HG02852 (cell line): ENCODE measurements at regions not wholly inside any gene's neighbourhood (a gene's known extent, or its start where the extent isn't known, plus 50 kb on each side); places are given as distances from the start of the nearest gene placed in this dataset.

Experiments
- ATAC-seq: cut with Tn5 transposase; IDR thresholded peaks from one replicate; pipeline ENCODE4 v1.9.1; 2021; ENCODE audit warnings: mild to moderate bottlenecking, moderate library complexity; ENCODE audit not compliant: unreplicated experiment

DNA sequence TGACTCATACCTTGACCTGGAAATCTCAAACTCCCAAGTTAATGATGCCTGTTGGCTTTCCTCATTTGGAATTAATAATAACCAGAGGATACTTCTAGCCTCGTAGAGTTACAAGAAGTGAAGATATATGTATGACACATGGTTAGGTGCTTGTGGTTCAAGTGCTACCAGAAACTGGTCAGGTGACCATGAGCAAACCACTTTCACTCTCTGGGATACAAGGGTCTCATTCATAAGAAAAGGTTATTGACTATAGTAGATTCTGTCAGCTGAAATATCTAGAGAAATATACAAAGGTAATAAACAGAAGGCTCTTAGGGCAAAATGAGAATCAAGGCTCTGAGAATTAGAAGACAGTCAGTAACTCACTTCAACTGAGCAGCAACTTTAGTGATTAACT is 233.3 kb downstream of the KCNA4 start:
- no peak for ATAC-seq

DNA sequence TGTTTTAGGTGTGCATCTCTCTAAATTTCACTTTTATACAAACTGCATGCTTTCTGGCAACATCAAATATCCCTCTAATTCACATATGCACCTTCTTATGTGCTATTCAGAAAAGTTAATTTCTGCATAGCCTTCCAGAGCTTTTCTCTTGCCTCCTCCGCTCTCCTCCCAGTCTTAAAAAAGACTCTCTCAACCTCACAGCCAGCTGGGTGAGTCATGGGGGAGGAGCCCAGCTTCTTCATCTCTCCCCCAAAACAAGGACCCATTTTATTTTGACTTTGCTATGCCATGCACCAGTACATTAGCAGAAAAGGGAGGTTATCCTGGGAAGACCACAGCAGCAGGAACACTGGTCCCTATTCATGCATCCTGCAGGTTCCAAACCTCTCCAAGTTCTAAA is 234.4 kb downstream of the KCNA4 start:
- ATAC-seq = no peak

DNA sequence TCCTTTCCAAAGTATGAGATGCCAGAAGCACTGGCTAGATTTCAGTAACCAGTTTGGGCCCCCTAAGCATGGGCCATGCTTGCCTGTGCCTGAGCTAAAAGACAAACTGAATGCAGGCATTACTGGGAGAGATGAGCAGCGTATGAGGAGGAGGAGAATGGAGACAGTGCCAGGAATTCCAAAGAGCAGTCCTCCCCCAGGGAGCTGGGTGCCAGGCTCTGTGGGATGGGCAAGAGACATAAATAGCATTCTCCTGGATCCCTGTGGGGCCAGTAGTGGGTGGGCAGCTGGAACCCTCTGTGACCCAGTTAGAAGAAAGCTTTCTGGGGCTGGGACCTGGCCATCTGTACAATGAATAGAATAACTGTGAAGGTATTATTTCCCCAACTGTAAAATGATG is 235.6 kb downstream of the KCNA4 start:
- ATAC-seq = no peak

DNA sequence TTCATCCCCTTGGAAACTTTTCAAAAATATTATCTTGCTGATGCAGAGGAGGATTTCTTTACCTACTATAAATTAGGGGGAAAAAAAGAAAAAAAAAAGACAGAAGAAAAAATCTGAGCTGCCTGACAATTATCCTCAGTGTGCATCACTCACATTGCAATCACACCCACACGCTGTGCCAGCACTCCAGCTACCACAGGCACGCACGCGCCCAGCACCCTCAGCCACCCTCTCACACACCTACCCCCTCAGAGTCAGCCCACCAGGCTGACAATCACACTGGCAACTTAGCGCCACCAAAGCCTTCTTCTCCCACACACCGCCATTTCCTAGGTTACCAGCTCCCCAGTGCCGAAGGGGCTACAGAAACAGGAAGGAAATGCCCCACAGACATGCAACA is 236.1 kb downstream of the KCNA4 start:
- ATAC-seq = no peak

DNA sequence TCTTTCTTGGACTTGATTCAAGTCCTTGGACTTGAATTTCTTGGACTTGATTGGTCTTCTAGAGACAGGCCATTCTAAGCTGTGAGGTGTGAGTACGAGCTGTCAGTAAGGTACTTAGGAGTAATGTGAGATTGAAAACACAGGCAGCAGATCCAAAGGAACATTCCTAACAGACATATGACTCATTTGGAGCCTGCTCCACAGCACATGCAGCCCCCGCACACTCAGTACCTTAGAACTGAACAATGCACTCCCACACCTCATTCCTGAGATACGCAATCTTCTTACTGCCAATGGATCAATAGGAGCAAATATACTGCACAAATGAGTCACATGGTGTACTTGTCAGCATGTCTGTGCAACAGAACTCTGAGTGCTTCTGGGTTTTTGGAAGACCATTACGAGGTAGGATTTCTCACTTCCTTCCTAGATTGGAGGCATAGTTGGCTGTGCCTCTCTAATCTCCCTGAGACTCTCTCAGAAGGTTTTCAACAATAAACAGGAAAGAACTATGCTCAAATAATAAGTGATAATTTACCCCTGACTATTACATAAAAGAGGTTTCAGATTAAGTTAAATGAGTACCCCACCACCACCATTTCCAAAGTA is 243.1 kb downstream of the KCNA4 start:
- no peak for ATAC-seq

DNA sequence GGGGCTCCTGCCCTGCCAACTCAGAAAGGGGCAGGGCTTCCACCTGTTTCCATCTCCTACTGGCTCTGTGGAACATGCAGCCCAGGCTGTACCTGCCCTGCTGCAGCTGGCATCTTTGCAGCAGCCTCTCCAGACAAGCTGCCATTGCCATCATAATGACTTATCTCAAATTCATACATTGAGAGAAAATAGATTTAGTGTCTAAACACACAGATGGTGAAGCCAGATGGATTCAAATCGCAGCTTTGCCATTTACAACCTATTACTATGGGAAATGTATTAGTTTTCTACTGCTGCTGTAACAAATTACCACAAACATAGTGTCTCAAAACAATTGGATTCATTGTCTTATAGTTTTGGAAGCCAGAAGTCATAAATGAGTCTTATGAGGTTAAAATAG is 260.0 kb downstream of the KCNA4 start:
- no peak for ATAC-seq

DNA sequence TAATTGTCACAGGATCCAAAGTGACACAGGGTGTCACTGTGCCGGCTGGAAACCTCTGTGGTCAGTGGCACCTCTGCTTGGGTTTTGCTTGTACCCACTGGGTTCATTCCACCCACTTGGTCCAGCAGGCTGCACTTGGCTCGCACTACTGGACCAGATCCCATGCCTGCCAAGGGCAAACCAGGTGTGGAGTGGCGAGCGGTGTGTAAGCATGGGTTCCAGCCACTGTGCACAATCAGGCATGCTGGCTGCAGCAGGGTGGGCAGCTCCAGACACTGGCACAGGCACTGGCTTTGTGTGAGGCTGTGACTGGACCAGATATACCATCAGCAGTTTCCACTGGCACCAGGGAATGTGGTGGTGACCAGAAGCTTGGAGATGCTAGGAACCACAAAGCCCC is 261.4 kb downstream of the KCNA4 start:
- ATAC-seq = no peak

DNA sequence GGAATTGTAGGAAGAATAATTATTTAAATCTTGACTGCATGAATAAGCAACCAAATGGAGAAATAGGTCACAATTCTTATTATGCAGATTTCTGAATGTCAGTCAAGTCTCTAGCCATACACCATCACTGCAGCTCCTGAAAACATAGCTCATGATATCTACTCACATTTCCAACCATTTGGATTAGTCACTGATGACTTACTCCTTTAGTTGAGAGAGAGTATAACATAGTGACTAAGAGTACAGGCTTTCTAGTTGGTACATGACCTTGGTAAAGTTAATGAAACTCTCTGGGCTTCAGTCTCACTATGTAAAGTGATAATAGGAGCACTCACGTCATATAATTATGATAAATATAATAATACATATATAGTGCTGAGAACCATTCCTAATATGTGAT is 265.2 kb downstream of the KCNA4 start:
- ATAC-seq = no peak

DNA sequence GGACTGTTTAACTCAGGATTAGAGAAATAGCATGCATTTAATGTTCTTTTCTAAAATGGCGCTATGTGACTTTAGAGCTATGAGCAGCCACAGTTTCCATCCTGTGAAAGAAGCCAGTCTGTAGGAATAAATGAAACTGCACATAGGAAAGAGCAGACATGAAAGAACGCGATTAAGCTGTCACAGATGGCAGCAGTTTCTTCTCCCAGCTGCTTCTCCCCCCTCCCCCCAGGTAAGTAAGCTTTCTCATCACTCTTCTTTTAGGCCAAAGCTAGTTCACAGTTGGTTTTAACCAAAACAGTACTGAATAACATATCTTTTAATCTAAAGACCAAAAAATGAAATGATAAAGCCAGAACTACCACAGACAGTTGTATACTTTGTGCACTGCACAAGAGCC is 266.4 kb downstream of the KCNA4 start:
- no peak for ATAC-seq

DNA sequence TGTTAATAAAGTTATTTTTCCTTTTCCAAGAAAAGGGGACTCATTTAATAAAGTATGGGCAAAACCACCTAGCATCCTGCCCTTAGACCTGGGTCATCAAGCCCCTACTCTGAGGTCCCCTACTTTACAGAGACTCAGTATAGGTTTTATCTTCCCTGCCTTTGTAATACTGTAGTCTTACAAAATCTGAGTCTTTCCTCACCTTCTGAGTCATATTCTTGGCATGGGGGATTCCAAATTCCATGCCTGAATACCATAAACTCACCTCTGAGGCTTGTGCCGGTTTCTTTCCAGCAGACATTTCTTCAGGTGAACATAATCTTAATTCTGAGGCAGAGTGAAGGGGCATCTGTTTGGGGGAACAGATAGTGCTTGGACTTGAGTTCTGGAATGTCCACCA is 282.5 kb downstream of the KCNA4 start:
- ATAC-seq = no peak

DNA sequence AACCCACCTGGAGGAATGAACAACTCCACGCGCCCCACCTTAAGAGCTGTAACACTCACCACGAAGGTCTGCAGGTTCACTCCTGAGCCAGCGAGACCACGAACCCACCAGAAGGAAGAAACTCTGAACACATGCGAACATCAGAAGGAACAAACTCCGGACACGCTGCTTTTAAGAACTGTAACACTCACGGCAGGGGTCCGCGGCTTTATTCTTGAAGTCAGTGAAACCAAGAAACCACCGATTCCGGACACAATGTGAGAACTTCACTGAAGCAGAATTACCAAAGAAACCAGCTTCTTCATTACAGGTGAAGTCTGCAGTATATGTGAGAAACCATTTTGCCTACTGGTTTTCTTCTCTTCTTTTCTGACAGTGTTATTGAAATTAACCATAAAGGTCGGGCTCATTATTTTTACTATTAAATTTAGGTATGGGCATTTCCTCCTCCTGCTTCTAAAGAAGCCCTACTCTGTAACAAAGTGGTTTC is 303.0 kb downstream of the KCNA4 start:
- no peak for ATAC-seq

DNA sequence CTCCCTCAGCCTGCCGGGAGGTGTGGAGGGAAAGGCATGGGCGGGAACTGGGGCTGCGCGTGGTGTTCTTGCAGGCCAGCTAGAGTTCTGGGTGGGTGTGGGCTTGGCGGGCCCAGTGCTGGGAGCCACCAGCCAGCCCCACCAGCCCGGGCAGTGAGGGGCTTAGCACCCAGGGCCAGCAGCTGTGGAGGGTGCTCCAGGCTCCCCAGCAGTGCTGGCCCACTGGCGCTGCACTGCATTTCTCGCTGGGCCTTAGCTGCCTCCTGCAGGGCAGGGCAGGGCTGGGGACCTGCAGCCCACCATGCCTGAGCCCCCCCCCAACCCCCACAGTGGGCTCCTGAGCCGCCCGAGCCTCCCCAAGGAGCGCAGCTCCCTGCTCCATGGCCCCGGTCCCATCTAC is 304.2 kb downstream of the KCNA4 start:
- no peak for ATAC-seq

DNA sequence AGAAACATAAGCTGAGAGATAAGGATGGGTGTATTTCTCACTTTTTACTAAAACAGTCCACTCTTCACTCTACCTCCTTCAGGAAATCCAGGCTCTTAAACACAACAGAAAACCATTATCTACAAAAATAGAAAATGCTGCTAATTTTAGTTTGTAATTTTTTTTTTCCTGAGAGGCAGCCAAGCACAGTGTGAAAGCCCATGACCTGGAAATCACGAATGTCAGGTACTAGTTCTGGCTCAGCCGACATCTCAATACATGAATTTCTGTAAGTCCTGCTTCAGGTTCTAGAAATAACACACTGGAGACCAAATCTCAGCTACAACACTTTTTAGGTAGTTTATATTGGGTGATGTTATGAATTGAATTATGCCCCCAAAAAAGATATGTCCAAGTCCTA is 308.9 kb downstream of the KCNA4 start:
- ATAC-seq = no peak

DNA sequence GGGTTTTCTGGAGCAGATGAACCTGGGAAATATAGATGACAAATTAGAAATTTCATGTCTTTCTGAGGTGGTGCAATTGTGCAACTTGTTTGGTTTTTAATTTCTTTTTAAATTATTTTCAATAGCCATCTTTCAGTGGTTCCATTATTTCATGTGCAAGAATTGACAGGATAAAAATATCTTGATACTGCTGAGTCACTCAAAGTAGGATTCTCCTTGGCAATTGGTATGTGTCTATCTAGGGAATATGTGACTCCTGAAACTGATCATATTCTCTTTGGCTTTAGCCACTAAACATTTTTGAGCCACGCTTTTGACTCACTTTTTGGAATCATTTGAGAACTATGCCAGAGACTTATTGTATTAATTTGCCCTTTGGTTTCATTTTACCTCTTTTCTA is 331.5 kb downstream of the KCNA4 start:
- no peak for ATAC-seq

DNA sequence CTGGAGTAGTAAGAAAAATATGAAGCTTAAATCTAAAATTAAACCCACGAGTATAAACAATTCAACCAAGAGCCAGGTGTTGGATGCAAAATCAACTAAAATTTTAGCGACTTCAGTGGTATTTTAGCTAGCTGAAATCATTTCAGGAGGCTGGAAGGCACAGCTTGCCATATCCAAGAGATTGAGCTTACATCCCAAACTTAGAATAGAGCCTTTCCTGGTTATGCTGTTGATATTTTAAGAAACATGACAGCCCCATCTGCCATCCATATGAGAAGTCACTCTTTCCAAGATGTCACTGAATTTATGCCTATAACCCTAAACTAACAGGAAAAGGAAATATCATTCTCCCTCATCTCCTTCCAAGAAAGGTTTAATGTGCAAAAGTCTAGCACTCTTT is 334.0 kb downstream of the KCNA4 start:
- no peak for ATAC-seq

DNA sequence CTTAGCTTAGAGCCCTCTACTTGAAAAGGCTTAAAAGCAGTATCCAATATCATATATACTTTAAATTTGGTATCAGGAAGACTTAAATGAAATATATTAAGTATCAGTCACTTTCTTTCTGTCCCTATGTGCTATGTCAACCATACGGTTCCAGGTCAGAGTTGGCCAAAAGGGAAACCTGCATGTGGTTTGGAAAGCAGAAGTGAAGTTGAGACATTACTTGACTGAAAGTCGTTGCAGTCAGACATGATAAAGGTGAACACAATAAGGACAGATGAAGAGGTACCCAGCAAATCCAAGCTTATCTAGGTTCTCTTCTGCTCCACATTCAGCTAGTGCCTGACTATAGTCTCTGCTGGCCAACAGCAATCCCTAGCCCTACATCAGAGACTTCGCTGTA is 336.8 kb downstream of the KCNA4 start:
- ATAC-seq = peak; percentile 97

DNA sequence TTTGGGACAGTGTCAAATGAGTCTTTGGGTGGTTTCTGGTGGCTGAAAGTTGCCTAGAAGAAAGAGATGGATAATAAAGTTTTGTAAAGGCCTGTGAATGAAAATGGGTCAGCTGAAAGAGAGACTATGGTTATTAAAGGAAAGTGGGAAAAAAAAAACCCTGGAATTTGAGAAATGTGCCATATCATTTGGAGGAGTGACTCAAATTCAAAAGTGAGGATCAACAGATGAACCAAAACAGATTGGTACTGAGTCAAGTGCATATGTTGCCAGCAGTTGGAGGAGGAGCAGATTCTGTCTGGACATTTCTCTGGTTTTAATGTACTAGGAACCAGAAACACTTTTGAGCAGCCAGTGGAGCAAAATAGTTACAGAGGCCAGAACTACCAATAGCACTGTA is 339.8 kb downstream of the KCNA4 start:
- no peak for ATAC-seq

DNA sequence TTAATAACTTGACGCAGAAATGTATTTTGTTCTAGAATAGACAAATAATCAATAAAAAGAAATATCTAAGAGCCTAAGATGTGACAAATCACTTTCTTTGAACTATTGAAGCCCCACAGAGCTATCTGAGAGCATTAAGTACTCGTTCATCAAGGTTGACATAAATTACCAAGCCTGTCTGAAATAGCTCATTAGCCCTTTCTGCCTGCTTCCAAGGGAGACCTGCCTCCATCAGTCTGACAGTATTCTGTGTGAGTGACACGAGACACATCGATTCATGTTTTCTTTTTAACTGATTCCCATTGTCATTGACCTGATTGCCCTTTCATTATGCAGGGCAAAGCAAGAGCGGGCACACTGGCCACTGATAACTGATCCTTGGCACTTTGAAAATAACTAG is 347.5 kb downstream of the KCNA4 start:
- ATAC-seq = no peak

DNA sequence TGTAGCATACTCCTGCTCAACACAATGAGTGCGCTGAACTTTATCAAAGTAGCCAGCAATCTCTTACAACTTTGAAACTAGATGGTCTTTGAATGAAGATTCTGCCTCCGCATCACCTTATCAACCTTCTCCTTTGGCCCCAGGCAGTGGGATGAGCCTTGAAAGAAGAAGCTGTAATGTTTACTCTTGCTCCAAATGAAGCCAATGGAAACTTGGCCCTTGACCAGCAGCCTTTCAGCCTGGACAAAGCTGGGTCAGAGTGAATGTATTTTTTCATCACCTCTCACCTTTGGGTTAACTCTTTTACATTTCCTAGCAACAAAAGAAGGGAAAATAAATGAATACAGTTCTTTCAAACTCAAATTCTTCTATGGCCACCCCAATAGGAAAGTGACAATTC is 359.1 kb downstream of the KCNA4 start:
- no peak for ATAC-seq

DNA sequence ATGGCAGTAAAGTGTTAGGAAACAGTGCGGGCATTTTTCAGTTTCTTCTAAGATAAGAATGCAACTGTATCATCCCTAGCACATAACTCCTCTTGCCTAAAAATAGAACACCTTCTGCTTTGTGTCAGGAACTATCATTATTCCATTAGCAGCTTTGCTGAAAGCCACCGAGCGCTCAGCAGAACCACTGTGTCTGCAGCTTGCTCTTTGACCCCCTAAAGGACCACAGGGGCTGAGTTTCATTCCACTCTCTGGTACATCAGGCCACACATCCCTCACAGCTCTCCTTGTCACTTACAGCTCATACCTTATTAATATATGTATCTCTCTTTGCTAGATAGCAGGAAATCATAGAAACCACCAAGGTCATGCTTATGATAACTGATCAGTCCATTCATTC is 360.2 kb downstream of the KCNA4 start:
- ATAC-seq = no peak

DNA sequence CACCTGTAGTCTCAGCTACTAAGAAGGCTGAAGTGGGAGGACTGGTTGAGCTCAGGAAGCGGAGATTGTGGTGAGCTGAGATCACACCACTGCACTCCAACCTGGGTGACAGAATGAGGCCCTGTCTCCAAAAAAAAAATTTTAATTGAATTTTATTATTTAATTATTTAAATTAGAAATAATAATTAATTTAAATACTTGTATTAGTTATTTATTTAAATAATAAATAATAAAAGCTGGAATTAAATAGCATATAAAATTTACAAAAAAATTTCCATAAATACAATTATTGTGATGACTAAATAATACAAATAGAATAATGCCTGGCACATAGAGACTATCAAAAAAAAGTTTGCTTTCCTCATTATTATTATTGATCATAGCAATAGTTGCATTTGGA is 371.5 kb downstream of the KCNA4 start:
- ATAC-seq = no peak

DNA sequence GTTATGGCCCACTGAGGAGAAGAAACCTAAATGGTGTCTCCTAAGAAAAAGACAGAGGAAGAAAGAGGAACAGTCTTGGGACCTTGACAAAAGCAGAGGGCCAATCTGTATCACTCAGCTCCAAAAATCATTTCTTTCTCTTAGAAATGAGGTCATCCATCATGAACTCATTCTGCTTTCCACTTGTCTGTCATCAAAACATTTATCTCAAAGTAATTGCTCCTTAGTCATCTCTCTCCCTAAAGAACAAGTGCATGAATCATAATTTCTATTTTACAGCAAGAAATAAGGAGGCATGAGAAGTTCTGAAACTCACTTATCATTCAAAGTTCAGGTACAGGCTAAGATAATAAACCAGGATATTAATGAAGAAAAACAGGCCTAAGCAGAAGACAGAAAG is 375.6 kb downstream of the KCNA4 start:
- ATAC-seq = no peak

DNA sequence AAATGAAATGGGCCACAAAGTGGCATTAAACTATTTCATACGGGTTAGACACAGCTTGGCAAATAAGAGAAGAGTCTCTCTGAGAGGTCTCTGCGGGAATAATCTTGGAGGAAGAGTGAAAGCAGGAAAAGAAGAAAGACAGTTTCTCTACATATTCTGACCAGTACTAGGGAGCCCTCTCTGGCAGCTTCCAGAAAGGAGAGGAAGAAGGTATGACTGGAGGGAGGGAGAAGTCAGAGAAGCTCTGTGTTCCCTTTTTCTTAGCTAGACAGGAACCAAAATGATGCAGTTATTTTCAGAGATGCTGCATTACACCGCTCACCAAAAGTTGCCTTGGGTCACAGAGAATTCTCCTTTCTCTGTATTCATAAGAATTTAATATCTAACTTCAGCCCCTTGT is 382.1 kb downstream of the KCNA4 start:
- ATAC-seq = no peak

DNA sequence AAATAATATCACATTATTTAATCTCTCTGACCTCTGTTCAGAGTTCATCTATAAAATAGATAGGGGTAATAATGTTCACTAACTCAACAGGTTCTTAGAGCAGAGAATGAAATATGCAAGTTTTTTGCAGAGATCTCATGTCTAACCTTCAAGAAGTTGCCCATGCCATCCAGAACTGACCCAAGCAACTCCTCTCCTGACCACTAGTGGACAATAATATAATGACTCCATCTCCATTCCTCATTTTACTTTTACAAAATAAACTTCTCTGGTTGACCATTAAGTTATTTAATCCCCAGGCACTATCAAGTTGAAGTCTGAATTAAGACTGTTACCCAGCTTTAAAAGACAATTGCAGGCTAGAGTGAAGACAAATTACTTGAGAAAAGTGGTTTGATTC is 382.6 kb downstream of the KCNA4 start:
- no peak for ATAC-seq
